ENCODE measurements at regions not wholly inside any gene's neighbourhood (a gene's known extent, or its start where the extent isn't known, plus 50 kb on each side); places are given as distances from the start of the nearest gene placed in this dataset.

GRCh38 chr13:108036411-108036932 is 178.9 kb downstream of the LIG4 start:
- no peak for DNase-seq (ENCODE audit: low read depth)
- TF ChIP-seq, protein P1, sequence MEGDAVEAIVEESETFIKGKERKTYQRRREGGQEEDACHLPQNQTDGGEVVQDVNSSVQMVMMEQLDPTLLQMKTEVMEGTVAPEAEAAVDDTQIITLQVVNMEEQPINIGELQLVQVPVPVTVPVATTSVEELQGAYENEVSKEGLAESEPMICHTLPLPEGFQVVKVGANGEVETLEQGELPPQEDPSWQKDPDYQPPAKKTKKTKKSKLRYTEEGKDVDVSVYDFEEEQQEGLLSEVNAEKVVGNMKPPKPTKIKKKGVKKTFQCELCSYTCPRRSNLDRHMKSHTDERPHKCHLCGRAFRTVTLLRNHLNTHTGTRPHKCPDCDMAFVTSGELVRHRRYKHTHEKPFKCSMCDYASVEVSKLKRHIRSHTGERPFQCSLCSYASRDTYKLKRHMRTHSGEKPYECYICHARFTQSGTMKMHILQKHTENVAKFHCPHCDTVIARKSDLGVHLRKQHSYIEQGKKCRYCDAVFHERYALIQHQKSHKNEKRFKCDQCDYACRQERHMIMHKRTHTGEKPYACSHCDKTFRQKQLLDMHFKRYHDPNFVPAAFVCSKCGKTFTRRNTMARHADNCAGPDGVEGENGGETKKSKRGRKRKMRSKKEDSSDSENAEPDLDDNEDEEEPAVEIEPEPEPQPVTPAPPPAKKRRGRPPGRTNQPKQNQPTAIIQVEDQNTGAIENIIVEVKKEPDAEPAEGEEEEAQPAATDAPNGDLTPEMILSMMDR (IDR thresholded peaks at IDR 0.05; ENCODE audit: control insufficient read depth, insufficient read depth, low read depth, low read length, missing control alignments): no peak
- H3K4me3 ChIP-seq (ENCODE audit: control insufficient read depth, low read depth, low read length): no peak overlapping the region

GRCh38 chr13:108034909-108035410 is 180.4 kb downstream of the LIG4 start:
- TF ChIP-seq, protein P1 (IDR thresholded peaks at IDR 0.05; ENCODE audit: control insufficient read depth, insufficient read depth, low read depth, low read length, missing control alignments): no peak
- H3K4me3 ChIP-seq (ENCODE audit: control insufficient read depth, low read depth, low read length): no peak overlapping the region
- no peak for DNase-seq (ENCODE audit: low read depth)

DNA sequence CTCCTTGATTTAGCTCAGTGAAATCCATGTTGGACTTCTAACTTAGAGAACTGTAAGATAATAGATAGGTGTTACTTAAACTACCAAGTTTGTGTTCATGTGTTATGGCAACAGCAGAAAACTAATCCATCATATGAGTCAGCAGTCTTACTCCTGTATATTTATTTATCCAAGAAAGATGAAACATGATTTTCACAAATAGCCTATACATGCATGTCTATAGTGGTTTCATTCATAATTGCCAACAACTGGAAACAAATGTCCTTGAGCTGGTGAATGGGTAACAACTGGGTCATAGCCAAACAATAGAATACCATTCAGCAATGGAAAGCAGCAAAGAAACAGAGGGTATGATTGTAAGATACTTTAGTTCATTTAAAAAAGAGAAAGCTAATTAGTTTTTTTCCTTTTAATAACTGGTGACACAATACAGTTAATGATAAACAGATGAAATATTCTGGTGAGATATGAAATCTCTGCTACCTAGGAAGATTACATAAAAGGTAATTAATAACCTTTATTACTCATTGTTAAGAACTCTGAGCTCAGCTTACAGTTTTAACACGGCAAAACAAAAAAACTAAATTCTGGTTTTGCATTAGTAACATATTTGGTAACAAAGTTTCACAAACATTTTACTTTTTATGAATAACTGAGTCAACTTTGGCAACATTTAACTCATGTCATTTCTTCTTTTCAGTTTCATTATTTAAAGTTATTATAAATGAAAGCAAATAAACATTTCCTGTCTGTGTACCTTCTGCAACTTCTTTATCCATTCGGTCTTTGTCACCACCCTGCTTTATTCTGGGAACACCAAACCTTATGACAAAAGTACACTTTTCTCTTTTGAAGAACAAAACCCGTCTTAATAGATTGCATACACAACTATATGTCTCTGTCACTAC is 181.3 kb downstream of the LIG4 start:
- no peak overlapping the region for H3K4me3 ChIP-seq (ENCODE audit: control insufficient read depth, low read depth, low read length)
- TF ChIP-seq, protein P1 (IDR thresholded peaks at IDR 0.05; ENCODE audit: control insufficient read depth, insufficient read depth, low read depth, low read length, missing control alignments): no peak
- DNase-seq (ENCODE audit: low read depth): no peak

DNA sequence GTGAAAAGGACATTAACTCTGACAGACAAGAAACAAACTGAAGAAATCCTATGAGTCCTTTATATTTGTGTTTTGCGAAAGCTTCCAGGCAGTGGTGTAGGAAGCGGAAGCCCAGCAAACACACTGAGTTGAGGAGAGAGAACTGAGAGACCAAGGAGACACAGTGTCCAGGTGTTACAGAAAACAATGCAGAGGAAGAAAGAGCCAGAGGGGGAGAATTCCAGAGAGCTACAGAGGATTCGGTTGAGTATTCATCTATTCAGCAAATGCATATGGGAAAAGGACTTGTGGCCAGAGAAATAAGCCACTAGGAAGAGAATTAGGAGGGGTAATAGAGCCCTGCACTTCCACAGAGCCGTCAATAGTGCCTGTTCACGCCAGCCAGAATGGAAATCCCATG is 183.5 kb downstream of the LIG4 start:
- H3K4me3 ChIP-seq (ENCODE audit: control insufficient read depth, low read depth, low read length): no peak overlapping the region
- TF ChIP-seq, protein P1 (IDR thresholded peaks at IDR 0.05; ENCODE audit: control insufficient read depth, insufficient read depth, low read depth, low read length, missing control alignments): no peak
- no peak for DNase-seq (ENCODE audit: low read depth)

GRCh38 chr13:108030769-108031168 is 184.6 kb downstream of the LIG4 start:
- no peak overlapping the region for H3K4me3 ChIP-seq (ENCODE audit: control insufficient read depth, low read depth, low read length)
- TF ChIP-seq, protein P1 (IDR thresholded peaks at IDR 0.05; ENCODE audit: control insufficient read depth, insufficient read depth, low read depth, low read length, missing control alignments): no peak
- no peak for DNase-seq (ENCODE audit: low read depth)

GRCh38 chr13:108026680-108027410 is 188.5 kb downstream of the LIG4 start:
- TF ChIP-seq, protein P1 (IDR thresholded peaks at IDR 0.05; ENCODE audit: control insufficient read depth, insufficient read depth, low read depth, low read length, missing control alignments): no peak
- no peak for DNase-seq (ENCODE audit: low read depth)
- no peak overlapping the region for H3K4me3 ChIP-seq (ENCODE audit: control insufficient read depth, low read depth, low read length)
